Esophagus squamous epithelium (tissue), 4 donors: ENCODE measurements at regions not wholly inside any gene's neighbourhood (a gene's known extent, or its start where the extent isn't known, plus 50 kb on each side); places are given as distances from the start of the nearest gene placed in this dataset.

Experiments used
- CTCF ChIP-seq, 6 experiments: fragments of 450-650 bp in 4 of 6; fragments of 200-600 bp in 2 of 6; sonication (generic) in 2 of 6; IDR thresholded peaks; one replicate each; pipeline ENCODE4 v1.5.1; 2016 to 2019; ENCODE audit warnings: antibody characterized with exemption in 6 of 6, mild to moderate bottlenecking in 4 of 6, moderate library complexity in 4 of 6
- POLR2A ChIP-seq, 4 donors: fragments of 450-650 bp; IDR thresholded peaks; one replicate each; pipeline ENCODE4 v1.6.1; 2017; ENCODE audit warnings: antibody characterized with exemption in 4 of 4, mild to moderate bottlenecking in 4 of 4, moderate library complexity in 3 of 4

GRCh38 chr2:38178556-38179419 is 102.8 kb upstream of the CYP1B1 start:
- TF ChIP-seq POLR2A (IDR thresholded peaks at IDR 0.05), result no peak
- no peak for TF ChIP-seq CTCF (IDR thresholded peaks at IDR 0.05)
